Adipocyte (in vitro differentiated cells): ENCODE measurements at regions not wholly inside any gene's neighbourhood (a gene's known extent, or its start where the extent isn't known, plus 50 kb on each side); places are given as distances from the start of the nearest gene placed in this dataset.

Experiments used
- DNase-seq: peaks from one replicate; pipeline ENCODE4 v3.0.0-alpha.2; 2015; ENCODE audit warnings: low read depth
- H3K27me3 ChIP-seq: replicated peaks from 2 replicates; pipeline ENCODE4 v1.7.0; 2013; ENCODE audit warnings: mild to moderate bottlenecking, low read length, moderate library complexity; ENCODE audit not compliant: control insufficient read depth, insufficient read depth
- H3K36me3 ChIP-seq: 2 replicates; pipeline ENCODE4 v1.7.0; 2013; ENCODE audit warnings: low read length, mild to moderate bottlenecking, moderate library complexity; ENCODE audit not compliant: control insufficient read depth, insufficient read depth, severe bottlenecking
- H3K4me1 ChIP-seq: 2 replicates; pipeline ENCODE4 v1.7.0; 2013; ENCODE audit warnings: mild to moderate bottlenecking, low read length, moderate library complexity; ENCODE audit not compliant: control insufficient read depth, insufficient read depth
- H3K4me3 ChIP-seq: 2 replicates; pipeline ENCODE4 v1.7.0; 2013; ENCODE audit warnings: mild to moderate bottlenecking, low read length, moderate library complexity
- H3K9ac ChIP-seq: 2 replicates; pipeline ENCODE4 v1.7.0; 2013; ENCODE audit warnings: mild to moderate bottlenecking, low read length, moderate library complexity
- H3K9me3 ChIP-seq: 2 replicates; pipeline ENCODE4 v1.7.0; 2013; ENCODE audit warnings: mild to moderate bottlenecking, low read length, moderate library complexity; ENCODE audit not compliant: control insufficient read depth

DNA sequence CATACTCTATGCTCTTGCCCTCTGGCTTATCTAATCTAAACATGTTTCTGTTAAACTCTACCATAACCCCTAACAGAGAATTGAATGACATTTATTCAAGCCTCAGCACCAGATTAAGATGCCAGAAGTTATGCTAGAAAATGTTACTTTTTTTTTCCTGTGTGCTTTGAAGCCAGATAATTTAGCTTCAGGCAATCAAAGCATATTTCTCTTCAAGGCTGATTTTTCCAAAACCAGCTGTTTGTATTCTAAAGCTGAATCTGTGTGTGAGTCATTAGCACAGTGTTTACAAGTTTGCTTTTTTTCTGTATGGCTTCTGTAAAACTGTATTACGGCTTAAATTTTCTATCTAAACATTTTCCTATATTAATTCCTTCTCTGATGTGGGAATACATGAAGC lies 326.1 kb downstream of the FSCB start:
- Histone ChIP-seq H3K27me3 (no peaks in the 10 kb centered on the region), H3K9ac (no peak overlapping the region), H3K9me3 (no peaks in the 10 kb centered on the region), H3K4me1 (no peaks in the 10 kb centered on the region), H3K36me3 (no peaks in the 10 kb centered on the region), H3K4me3 (no peak overlapping the region)
- DNase-seq: no peak

DNA sequence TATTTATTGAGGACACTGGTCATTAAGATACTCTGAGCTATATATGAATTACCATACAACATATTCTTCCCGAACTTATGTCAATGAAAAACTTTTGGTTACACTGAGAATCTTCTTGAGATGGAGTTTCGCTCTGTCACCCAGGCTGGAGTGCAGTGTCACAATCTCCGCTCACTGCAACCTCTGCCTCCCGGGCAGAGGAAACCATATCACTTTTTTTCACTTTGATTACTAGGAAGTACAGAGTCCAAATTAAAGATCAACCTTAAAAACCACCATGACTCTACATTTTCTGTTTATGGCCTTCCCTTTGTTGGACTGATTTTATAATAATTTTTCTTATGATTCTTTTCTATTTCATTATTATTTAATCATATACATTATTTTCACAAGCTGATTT lies 336.5 kb downstream of the FSCB start:
- Histone ChIP-seq H3K36me3 (no peaks in the 10 kb centered on the region), H3K4me3 (no peak overlapping the region), H3K9me3 (no peaks in the 10 kb centered on the region), H3K9ac (no peak overlapping the region), H3K4me1 (no peaks in the 10 kb centered on the region), H3K27me3 (no peaks in the 10 kb centered on the region)
- no peak for DNase-seq

DNA sequence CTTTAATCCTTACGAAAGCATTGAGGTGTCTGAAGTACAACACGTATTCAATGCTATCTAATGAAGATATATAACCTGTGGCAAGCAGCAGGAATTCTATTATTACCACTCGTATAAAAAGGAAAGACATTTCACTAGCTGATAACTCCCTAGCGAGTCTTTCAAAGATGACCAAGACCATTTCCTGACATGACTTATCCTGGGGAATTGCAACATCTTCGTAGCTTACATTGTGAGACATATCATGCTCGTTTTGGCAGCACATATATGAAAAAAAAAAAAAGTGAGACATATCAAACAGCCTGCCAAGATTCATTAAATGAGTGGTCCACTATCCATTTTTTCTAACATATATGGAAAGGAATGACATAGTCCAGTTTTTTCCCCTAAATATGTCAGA lies 337.0 kb downstream of the FSCB start:
- Histone ChIP-seq H3K9ac (no peak overlapping the region), H3K4me3 (no peak overlapping the region), H3K9me3 (no peaks in the 10 kb centered on the region), H3K36me3 (no peaks in the 10 kb centered on the region), H3K4me1 (no peaks in the 10 kb centered on the region), H3K27me3 (no peaks in the 10 kb centered on the region)
- DNase-seq: no peak

DNA sequence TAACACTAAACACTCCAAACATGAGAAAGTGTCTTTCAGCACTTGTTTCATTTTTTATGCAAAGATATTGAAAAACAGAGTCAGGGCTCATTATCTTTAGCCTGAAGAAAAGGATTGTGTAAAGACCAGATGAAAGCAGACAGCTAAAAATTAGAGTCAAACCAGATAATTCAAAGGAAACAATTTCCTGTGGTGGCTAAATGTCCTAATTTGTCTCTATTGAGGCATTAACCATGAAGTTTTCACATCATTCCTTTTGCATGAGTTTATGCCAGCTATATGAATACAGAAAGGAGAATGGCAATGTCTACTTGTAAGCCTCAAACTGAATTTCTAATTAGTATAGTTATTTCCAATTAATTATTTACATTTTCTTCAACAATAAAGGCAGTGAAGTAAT lies 338.5 kb downstream of the FSCB start:
- H3K9ac ChIP-seq: no peak overlapping the region
- no peaks in the 10 kb centered on the region for H3K4me1 ChIP-seq
- DNase-seq: no peak
- H3K36me3 ChIP-seq: no peaks in the 10 kb centered on the region
- no peaks in the 10 kb centered on the region for H3K27me3 ChIP-seq
- no peaks in the 10 kb centered on the region for H3K9me3 ChIP-seq
- H3K4me3 ChIP-seq: no peak overlapping the region

DNA sequence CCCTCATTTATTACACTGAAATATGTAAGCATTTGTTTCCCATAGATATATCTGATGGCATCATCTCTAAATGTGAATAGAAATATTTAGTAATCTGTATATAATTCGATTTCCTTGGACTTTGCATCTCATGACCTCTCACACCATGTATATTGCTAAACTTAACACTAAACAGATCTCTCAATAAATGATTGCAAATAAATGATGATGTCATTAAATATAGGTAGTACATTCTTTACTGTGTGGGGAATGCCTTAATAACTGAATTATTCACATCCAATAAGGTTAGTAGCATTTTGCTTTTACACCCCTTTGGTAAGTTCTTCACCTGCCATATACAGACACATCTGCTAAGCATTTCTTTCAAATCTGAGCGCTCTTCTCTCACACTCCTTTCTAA lies 340.5 kb downstream of the FSCB start:
- Histone ChIP-seq H3K4me3 (no peak overlapping the region), H3K9me3 (no peaks in the 10 kb centered on the region), H3K4me1 (no peaks in the 10 kb centered on the region), H3K27me3 (no peaks in the 10 kb centered on the region), H3K36me3 (no peaks in the 10 kb centered on the region), H3K9ac (no peak overlapping the region)
- DNase-seq: no peak

DNA sequence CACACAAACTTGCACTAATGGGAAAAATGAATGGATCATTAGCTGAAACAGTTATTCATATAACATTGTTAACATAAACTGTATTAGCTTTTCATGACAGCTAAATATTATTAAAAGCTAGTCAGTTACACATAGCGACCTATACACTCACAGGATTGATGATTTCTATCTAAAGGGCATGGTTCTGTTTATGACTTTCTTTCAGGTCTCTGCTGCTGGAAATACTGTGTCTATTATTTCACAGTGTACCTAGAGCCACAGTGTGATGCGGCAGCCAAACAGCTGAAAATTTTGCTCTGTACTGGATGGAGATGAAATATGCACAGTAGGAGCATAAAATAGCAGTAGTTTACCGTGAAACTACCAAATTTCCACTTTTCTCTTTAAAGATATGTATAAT lies 341.1 kb downstream of the FSCB start:
- no peak overlapping the region for H3K9ac ChIP-seq
- H3K4me1 ChIP-seq: no peaks in the 10 kb centered on the region
- no peak overlapping the region for H3K4me3 ChIP-seq
- no peaks in the 10 kb centered on the region for H3K36me3 ChIP-seq
- no peak for DNase-seq
- no peaks in the 10 kb centered on the region for H3K27me3 ChIP-seq
- H3K9me3 ChIP-seq: no peaks in the 10 kb centered on the region

DNA sequence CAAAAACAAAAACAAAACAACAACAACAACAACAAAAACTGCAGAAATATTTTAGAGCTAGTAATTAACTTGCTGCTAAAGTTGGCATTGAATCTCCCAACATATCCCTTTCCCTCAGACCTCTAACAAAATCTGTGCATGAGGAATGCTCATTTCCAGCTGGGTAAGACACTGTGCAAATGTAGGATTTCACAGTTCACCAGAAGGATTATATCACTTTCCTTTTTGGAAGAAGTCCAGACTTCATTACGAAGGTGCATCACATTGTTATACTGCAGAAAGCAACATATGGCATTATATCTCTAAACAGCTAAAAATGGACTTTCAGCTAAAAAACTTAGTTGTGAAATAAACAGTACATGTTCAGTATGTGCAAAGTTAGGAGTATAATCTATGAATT lies 341.8 kb downstream of the FSCB start:
- no peak for DNase-seq
- Histone ChIP-seq H3K4me1 (no peaks in the 10 kb centered on the region), H3K4me3 (no peak overlapping the region), H3K9ac (no peak overlapping the region), H3K27me3 (no peaks in the 10 kb centered on the region), H3K36me3 (no peaks in the 10 kb centered on the region), H3K9me3 (no peaks in the 10 kb centered on the region)

DNA sequence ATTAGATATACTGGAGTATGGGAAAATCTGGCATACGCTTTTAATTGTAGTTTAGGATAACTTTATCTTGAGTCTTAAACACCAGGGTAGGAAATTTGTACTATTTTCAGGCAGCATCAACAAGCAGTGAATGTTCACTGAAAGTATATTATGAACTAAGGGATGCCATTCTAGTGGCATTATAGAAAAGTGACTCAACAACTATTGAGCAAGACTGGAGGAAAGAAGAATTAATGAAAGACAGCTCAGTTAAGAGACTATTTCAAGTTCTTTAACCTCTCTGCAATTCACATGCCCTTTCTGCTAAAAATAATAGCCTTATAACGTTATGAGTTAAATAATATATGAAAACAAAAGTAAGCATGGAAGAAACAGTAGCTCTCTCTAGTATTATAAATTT lies 343.1 kb downstream of the FSCB start:
- no peaks in the 10 kb centered on the region for H3K4me1 ChIP-seq
- no peaks in the 10 kb centered on the region for H3K36me3 ChIP-seq
- no peak overlapping the region for H3K9ac ChIP-seq
- DNase-seq: no peak
- no peaks in the 10 kb centered on the region for H3K9me3 ChIP-seq
- H3K27me3 ChIP-seq: no peaks in the 10 kb centered on the region
- H3K4me3 ChIP-seq: no peak overlapping the region

DNA sequence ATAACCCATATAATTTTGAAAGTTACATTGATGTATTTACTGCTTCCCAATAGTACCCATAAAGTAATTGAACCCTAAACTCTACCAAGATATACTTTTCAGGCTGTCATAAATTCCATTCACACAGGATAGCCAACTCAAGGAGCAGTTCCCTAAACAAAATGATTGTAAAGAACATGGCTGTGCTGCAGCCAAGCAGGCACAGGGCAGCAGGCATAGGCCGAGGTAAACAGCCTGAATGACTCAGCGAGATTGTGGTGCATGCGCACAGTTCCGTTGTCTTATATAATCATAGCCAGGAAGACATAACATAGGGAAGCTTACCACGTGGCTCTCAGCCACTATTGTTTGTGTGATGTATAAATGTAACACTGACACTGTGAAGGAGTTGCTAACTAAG lies 344.9 kb downstream of the FSCB start:
- Histone ChIP-seq H3K27me3 (no peaks in the 10 kb centered on the region), H3K4me1 (no peaks in the 10 kb centered on the region), H3K36me3 (no peaks in the 10 kb centered on the region), H3K9me3 (no peaks in the 10 kb centered on the region), H3K4me3 (no peak overlapping the region), H3K9ac (no peak overlapping the region)
- no peak for DNase-seq

DNA sequence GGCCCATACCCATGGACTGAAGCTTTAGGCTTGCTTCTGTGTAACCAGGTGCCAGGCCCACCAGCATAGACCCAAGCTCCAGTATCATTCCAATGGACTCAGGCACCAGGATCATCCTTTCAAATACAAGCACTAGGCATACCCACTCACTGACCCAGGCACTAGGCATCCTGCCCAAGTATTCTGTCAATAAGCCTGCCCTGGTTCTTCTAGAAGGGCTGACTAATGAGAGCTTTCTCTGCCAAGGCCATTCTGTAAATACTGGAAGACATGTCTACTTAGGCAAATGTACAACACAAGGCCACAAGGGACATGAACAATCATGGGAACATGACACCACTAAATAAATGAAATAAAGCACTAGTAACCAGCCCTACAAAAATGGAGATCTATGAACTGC lies 352.2 kb downstream of the FSCB start:
- no peak overlapping the region for H3K4me3 ChIP-seq
- no peaks in the 10 kb centered on the region for H3K4me1 ChIP-seq
- peaks cover 7% of the 10 kb centered on the region for H3K9me3 ChIP-seq
- DNase-seq: no peak
- no peaks in the 10 kb centered on the region for H3K36me3 ChIP-seq
- no peak overlapping the region for H3K9ac ChIP-seq
- H3K27me3 ChIP-seq: no peaks in the 10 kb centered on the region

DNA sequence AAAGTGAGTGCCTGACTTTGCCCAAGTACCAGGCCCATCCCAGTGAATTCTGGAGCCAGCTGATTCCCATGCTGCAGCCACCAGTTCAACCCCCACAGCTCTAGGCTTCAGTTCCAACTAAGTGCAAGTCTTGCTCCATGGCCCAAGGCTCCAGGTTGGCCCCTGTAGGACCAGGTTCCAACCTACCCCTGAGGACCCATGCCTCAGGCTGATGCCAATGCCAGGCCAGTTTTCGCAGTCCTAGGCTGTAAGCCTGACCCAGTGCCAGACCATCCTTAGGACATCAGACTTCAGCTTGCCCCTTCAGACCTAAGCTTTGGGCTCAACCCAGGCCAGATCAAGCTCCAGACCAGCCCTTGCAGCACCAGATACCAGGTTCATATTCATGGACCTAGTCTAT lies 352.6 kb downstream of the FSCB start:
- Histone ChIP-seq H3K27me3 (no peaks in the 10 kb centered on the region), H3K9me3 (peaks cover 7% of the 10 kb centered on the region), H3K4me3 (no peak overlapping the region), H3K36me3 (no peaks in the 10 kb centered on the region), H3K9ac (no peak overlapping the region), H3K4me1 (no peaks in the 10 kb centered on the region)
- DNase-seq: no peak

DNA sequence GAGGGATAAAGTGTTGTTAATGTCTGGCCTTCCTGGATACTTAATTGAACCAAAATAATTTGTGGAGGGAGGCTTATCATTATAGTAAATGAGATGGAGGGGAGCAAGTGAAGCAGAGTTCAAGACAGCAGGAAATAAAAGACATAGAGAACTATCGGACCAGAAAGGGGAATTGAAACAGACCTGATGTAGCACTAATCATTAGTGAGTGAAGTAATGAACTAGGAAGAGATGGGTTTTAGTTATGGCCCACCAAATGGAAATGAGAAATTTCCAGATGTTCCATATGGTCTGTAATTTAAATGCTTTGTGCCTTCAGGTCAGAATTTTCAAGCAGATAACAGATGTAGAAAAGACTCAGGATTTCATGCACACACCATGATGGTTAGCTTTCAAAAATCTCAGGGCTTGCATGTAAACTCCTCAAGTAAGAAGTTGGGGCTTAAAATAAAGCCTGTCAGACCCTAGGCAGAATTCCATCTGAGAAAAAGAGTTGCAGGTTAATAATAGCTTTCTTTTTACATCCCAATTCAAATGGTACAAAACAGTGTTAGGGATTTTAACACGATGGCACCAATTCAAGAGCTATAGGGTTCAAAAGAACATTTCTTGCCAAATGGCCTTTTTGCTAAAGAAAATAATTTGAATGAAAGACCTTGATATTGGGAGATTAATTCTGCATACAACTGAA lies 355.8 kb downstream of the FSCB start:
- Histone ChIP-seq H3K4me1 (no peaks in the 10 kb centered on the region), H3K9me3 (peaks cover 7% of the 10 kb centered on the region), H3K9ac (no peak overlapping the region), H3K4me3 (no peak overlapping the region), H3K27me3 (no peaks in the 10 kb centered on the region), H3K36me3 (no peaks in the 10 kb centered on the region)
- no peak for DNase-seq
